Duodenal mucosa (tissue), 2 donors: ENCODE measurements at regions not wholly inside any gene's neighbourhood (a gene's known extent, or its start where the extent isn't known, plus 50 kb on each side); places are given as distances from the start of the nearest gene placed in this dataset.

Experiments
- H3K27ac ChIP-seq: one replicate; pipeline ENCODE4 v1.7.0; 2013; ENCODE audit warnings: low read depth, low read length
- H3K27me3 ChIP-seq, 2 donors: one replicate each; pipeline ENCODE4 v1.7.0; 2013; ENCODE audit warnings: low read length in 2 of 2, control low read depth in 1 of 2; ENCODE audit not compliant: insufficient read depth in 2 of 2, control insufficient read depth in 1 of 2
- H3K36me3 ChIP-seq, 2 donors: one replicate each; pipeline ENCODE4 v1.7.0; 2013; ENCODE audit warnings: low read length in 2 of 2, control low read depth in 1 of 2; ENCODE audit not compliant: insufficient read depth in 2 of 2, control insufficient read depth in 1 of 2
- H3K4me1 ChIP-seq, 2 donors: one replicate each; pipeline ENCODE4 v1.7.0; 2013; ENCODE audit warnings: low read length in 2 of 2, control low read depth in 1 of 2; ENCODE audit not compliant: insufficient read depth in 2 of 2, control insufficient read depth in 1 of 2
- H3K4me3 ChIP-seq, 2 donors: one replicate each; pipeline ENCODE4 v1.7.0; 2013; ENCODE audit warnings: low read length in 2 of 2, low read depth in 1 of 2
- H3K9ac ChIP-seq, 2 donors: one replicate each; pipeline ENCODE4 v1.7.0; 2013; ENCODE audit warnings: low read length in 2 of 2, low read depth in 1 of 2
- H3K9me3 ChIP-seq, 2 donors: one replicate each; pipeline ENCODE4 v1.7.0; 2013; ENCODE audit warnings: low read length in 2 of 2, control low read depth in 1 of 2; ENCODE audit not compliant: control insufficient read depth in 1 of 2

GRCh38 chr11:80783561-80783960 is 1342.7 kb upstream of the TENM4 start:
- Histone ChIP-seq H3K4me3 (no peak overlapping the region), H3K36me3 (no peaks in the 10 kb centered on the region), H3K9ac (no peak overlapping the region)

GRCh38 chr11:80782135-80782885 is 1341.5 kb upstream of the TENM4 start:
- no peak overlapping the region for H3K27ac ChIP-seq
- no peak overlapping the region for H3K4me3 ChIP-seq
- no peak overlapping the region for H3K9ac ChIP-seq
- H3K4me1 ChIP-seq: peaks cover 16 to 19% of the 10 kb centered on the region in 2 donors
- H3K36me3 ChIP-seq: no peaks in the 10 kb centered on the region
- no peaks in the 10 kb centered on the region for H3K9me3 ChIP-seq
- H3K27me3 ChIP-seq: no peaks in the 10 kb centered on the region

More at GRCh38 chr11:80783561-80783960, 1342.7 kb upstream of the TENM4 start:
- Histone ChIP-seq H3K9me3 (no peaks in the 10 kb centered on the region), H3K27ac (no peak overlapping the region), H3K4me1 (peaks cover 12 to 16% of the 10 kb centered on the region in 2 donors), H3K27me3 (no peaks in the 10 kb centered on the region)

- no peak overlapping the region for H3K27ac ChIP-seq
- no peaks in the 10 kb centered on the region for H3K9me3 ChIP-seq
- no peaks in the 10 kb centered on the region for H3K36me3 ChIP-seq
- peaks cover 16 to 19% of the 10 kb centered on the region in 2 donors for H3K4me1 ChIP-seq
- H3K9ac ChIP-seq: no peak overlapping the region
- H3K4me3 ChIP-seq: peak overlapping the region; percentile 5 to 8
- no peaks in the 10 kb centered on the region for H3K27me3 ChIP-seq
Observed at GRCh38 chr11:80779905-80780605, 1339.2 kb upstream of the TENM4 start.

GRCh38 chr11:80778941-80779340 is 1338.1 kb upstream of the TENM4 start:
- Histone ChIP-seq H3K36me3 (no peaks in the 10 kb centered on the region), H3K27me3 (no peaks in the 10 kb centered on the region), H3K9me3 (no peaks in the 10 kb centered on the region), H3K9ac (no peak overlapping the region), H3K4me1 (peaks cover 16 to 19% of the 10 kb centered on the region in 2 donors), H3K27ac (no peak overlapping the region), H3K4me3 (no peak overlapping the region)

GRCh38 chr11:80778432-80778831 is 1337.6 kb upstream of the TENM4 start:
- H3K27me3 ChIP-seq: no peaks in the 10 kb centered on the region
- no peaks in the 10 kb centered on the region for H3K9me3 ChIP-seq
- no peak overlapping the region for H3K9ac ChIP-seq
- H3K36me3 ChIP-seq: no peaks in the 10 kb centered on the region
- no peak overlapping the region for H3K27ac ChIP-seq
- H3K4me1 ChIP-seq: peaks cover 16 to 19% of the 10 kb centered on the region in 2 donors
- no peak overlapping the region for H3K4me3 ChIP-seq

GRCh38 chr11:80773919-80774318 is 1333.1 kb upstream of the TENM4 start:
- no peak overlapping the region for H3K27ac ChIP-seq
- peaks cover 0 to 8% of the 10 kb centered on the region in 2 donors for H3K4me1 ChIP-seq
- H3K9ac ChIP-seq: no peak overlapping the region
- no peaks in the 10 kb centered on the region for H3K9me3 ChIP-seq
- H3K27me3 ChIP-seq: no peaks in the 10 kb centered on the region
- no peaks in the 10 kb centered on the region for H3K36me3 ChIP-seq
- H3K4me3 ChIP-seq: no peak overlapping the region

GRCh38 chr11:80771017-80771416 is 1330.2 kb upstream of the TENM4 start:
- no peak overlapping the region for H3K27ac ChIP-seq
- H3K9me3 ChIP-seq: no peaks in the 10 kb centered on the region
- H3K27me3 ChIP-seq: no peaks in the 10 kb centered on the region
- no peak overlapping the region for H3K9ac ChIP-seq
- no peak overlapping the region for H3K4me3 ChIP-seq
- no peaks in the 10 kb centered on the region for H3K36me3 ChIP-seq
- no peaks in the 10 kb centered on the region for H3K4me1 ChIP-seq

- Histone ChIP-seq H3K27ac (no peak overlapping the region), H3K9me3 (no peaks in the 10 kb centered on the region), H3K27me3 (no peaks in the 10 kb centered on the region), H3K4me1 (no peaks in the 10 kb centered on the region), H3K4me3 (no peak overlapping the region), H3K9ac (no peak overlapping the region), H3K36me3 (no peaks in the 10 kb centered on the region)
Observed at GRCh38 chr11:80758787-80759186, 1318.0 kb upstream of the TENM4 start.

GRCh38 chr11:80748207-80748925 is 1307.5 kb upstream of the TENM4 start:
- H3K4me1 ChIP-seq: no peaks in the 10 kb centered on the region
- H3K27ac ChIP-seq: no peak overlapping the region
- H3K4me3 ChIP-seq: no peak overlapping the region
- H3K9me3 ChIP-seq: no peaks in the 10 kb centered on the region
- no peaks in the 10 kb centered on the region for H3K36me3 ChIP-seq
- H3K27me3 ChIP-seq: no peaks in the 10 kb centered on the region
- no peak overlapping the region for H3K9ac ChIP-seq

GRCh38 chr11:80746300-80746699 is 1305.5 kb upstream of the TENM4 start:
- Histone ChIP-seq H3K9me3 (no peaks in the 10 kb centered on the region), H3K27ac (no peak overlapping the region), H3K27me3 (no peaks in the 10 kb centered on the region), H3K36me3 (no peaks in the 10 kb centered on the region), H3K9ac (no peak overlapping the region), H3K4me3 (no peak overlapping the region), H3K4me1 (no peaks in the 10 kb centered on the region)
